Breast epithelium (tissue), 4 donors: ENCODE measurements at regions not wholly inside any gene's neighbourhood (a gene's known extent, or its start where the extent isn't known, plus 50 kb on each side); places are given as distances from the start of the nearest gene placed in this dataset.

Source experiments
- DNase-seq, 2 donors: peaks; one replicate each; pipeline ENCODE4 v3.0.0-alpha.2; 2019; ENCODE audit warnings: low spot score in 2 of 2
- H3K27ac ChIP-seq, 2 donors: fragments of 200-600 bp; sonication (generic) in 1 of 2; one replicate each; pipeline ENCODE4 v1.5.1; 2016 to 2019; ENCODE audit warnings: mild to moderate bottlenecking in 1 of 2
- H3K27me3 ChIP-seq, 2 donors: fragments of 200-600 bp; sonication (generic) in 1 of 2; one replicate each; pipeline versions ENCODE4 v1.5.1 to v1.6.0; 2017 to 2019; ENCODE audit warnings: control low read depth in 1 of 2, mild to moderate bottlenecking in 1 of 2
- H3K36me3 ChIP-seq: fragments of 200-600 bp; one replicate; pipeline ENCODE4 v1.5.1; 2019
- H3K4me1 ChIP-seq, 2 donors: fragments of 200-600 bp; sonication (generic); one replicate each; pipeline ENCODE4 v1.5.1; 2016 to 2019; ENCODE audit warnings: control low read depth in 1 of 2
- H3K4me3 ChIP-seq, 3 donors: fragments of 200-600 bp; sonication (generic); 1 replicate in 2 of 3; 2 replicates in 1 of 3; pipeline ENCODE4 v1.5.1; 2016 to 2019; ENCODE audit warnings: mild to moderate bottlenecking in 3 of 3, moderate library complexity in 2 of 3
- H3K9me3 ChIP-seq, 2 donors: fragments of 200-600 bp; sonication (generic) in 1 of 2; one replicate each; pipeline ENCODE4 v1.5.1; 2016 to 2019; ENCODE audit warnings: control low read depth in 1 of 2
- CTCF ChIP-seq, 3 donors: fragments of 450-650 bp; IDR thresholded peaks; one replicate each; pipeline ENCODE4 v1.5.1; 2016 to 2017; ENCODE audit warnings: antibody characterized with exemption in 3 of 3, mild to moderate bottlenecking in 3 of 3, moderate library complexity in 3 of 3
- POLR2A ChIP-seq: fragments of 450-650 bp; IDR thresholded peaks from one replicate; pipeline ENCODE4 v1.6.1; 2016; ENCODE audit warnings: antibody characterized with exemption, mild to moderate bottlenecking, moderate library complexity
- POLR2AphosphoS5 ChIP-seq, 3 donors: sonication (generic); formaldehyde crosslinking; IDR thresholded peaks; one replicate each; pipeline ENCODE4 v1.6.1; 2017; ENCODE audit warnings: antibody characterized with exemption in 3 of 3
- intact Hi-C: fragments of 100-400 bp; cut with DNase I; formaldehyde crosslinking; loops from one replicate; pipeline ENCODE4 v1.15.1; 2023; ENCODE audit warnings: low total_unique reads

- H3K4me1 ChIP-seq: no peaks in the 10 kb centered on the region
- peak overlapping the region in 1 of 2 donors; percentile 16 for H3K27ac ChIP-seq
- H3K9me3 ChIP-seq: no peaks in the 10 kb centered on the region
- no peak for DNase-seq
- H3K36me3 ChIP-seq: no peaks in the 10 kb centered on the region
- peaks cover 0 to 3% of the 10 kb centered on the region in 2 donors for H3K27me3 ChIP-seq
- no peak for TF ChIP-seq POLR2AphosphoS5 (IDR thresholded peaks at IDR 0.05)
- peak overlapping the region; percentile 64 to 76 (median 66) for H3K4me3 ChIP-seq
- intact Hi-C loops: no loop called here
Measured at GRCh38 chr4:71186566-71187403, 152.0 kb upstream of the SLC4A4 start.

- Histone ChIP-seq H3K27me3 (peaks cover 0 to 3% of the 10 kb centered on the region in 2 donors), H3K9me3 (no peaks in the 10 kb centered on the region), H3K27ac (peak overlapping the region in 1 of 2 donors; percentile 16), H3K36me3 (no peaks in the 10 kb centered on the region), H3K4me1 (no peaks in the 10 kb centered on the region), H3K4me3 (peak overlapping the region; percentile 64 to 76 (median 66))
- no peak for DNase-seq
- intact Hi-C loops: no loop called here
- TF ChIP-seq CTCF (IDR thresholded peaks at IDR 0.05) (no peak), POLR2AphosphoS5 (IDR thresholded peaks at IDR 0.05) (no peak), POLR2A (no peak)
Measured at GRCh38 chr4:71187404-71188155, 151.2 kb upstream of the SLC4A4 start.

DNA sequence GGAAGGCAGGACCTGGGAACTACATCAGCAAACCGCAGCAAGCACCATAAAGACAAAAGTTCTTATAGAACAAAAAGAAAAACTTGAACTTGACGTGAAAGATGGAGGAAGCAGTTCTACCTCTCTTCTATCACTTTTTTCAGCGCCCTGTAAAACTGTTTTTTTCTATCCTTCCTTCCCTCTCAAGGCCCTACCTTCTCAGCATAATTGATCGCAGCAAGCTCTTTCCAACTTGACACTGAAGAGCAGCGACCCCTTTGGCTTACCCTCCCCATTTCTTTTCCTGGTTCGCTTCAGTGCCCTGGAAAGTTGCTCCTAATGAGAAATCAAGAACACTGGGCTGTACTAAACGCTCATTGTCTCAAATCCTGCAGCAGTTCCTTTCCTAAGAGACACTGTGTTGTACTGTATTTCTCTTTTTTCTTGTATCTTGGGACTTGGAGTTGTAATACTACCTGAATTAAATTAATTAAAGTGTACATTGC is 150.6 kb upstream of the SLC4A4 start:
- intact Hi-C loops: no loop called here
- Histone ChIP-seq H3K27ac (no peak overlapping the region), H3K4me1 (no peaks in the 10 kb centered on the region), H3K9me3 (no peaks in the 10 kb centered on the region), H3K27me3 (peaks cover 0 to 3% of the 10 kb centered on the region in 2 donors), H3K4me3 (peak overlapping the region; percentile 64 to 76 (median 66)), H3K36me3 (no peaks in the 10 kb centered on the region)
- TF ChIP-seq POLR2A (no peak), POLR2AphosphoS5 (IDR thresholded peaks at IDR 0.05) (no peak), CTCF (IDR thresholded peaks at IDR 0.05) (no peak)
- no peak for DNase-seq

- no peak overlapping the region for H3K4me3 ChIP-seq
- DNase-seq: no peak
- no peaks in the 10 kb centered on the region for H3K36me3 ChIP-seq
- H3K27ac ChIP-seq: no peak overlapping the region
- peaks cover 0 to 3% of the 10 kb centered on the region in 2 donors for H3K27me3 ChIP-seq
- H3K9me3 ChIP-seq: no peaks in the 10 kb centered on the region
- no peaks in the 10 kb centered on the region for H3K4me1 ChIP-seq
- no peak for TF ChIP-seq POLR2AphosphoS5 (IDR thresholded peaks at IDR 0.05)
- TF ChIP-seq POLR2A: no peak
- TF ChIP-seq CTCF (IDR thresholded peaks at IDR 0.05): no peak
- intact Hi-C loops: no loop called here
Measured at GRCh38 chr4:71188951-71189350, 149.9 kb upstream of the SLC4A4 start.

- TF ChIP-seq CTCF (IDR thresholded peaks at IDR 0.05): no peak
- TF ChIP-seq POLR2A: no peak
- TF ChIP-seq POLR2AphosphoS5 (IDR thresholded peaks at IDR 0.05): no peak
- H3K4me3 ChIP-seq: no peak overlapping the region
- H3K9me3 ChIP-seq: no peaks in the 10 kb centered on the region
- no peak for DNase-seq
- no peaks in the 10 kb centered on the region for H3K4me1 ChIP-seq
- peaks cover 0 to 3% of the 10 kb centered on the region in 2 donors for H3K27me3 ChIP-seq
- H3K27ac ChIP-seq: no peak overlapping the region
- intact Hi-C loops: no loop called here
- no peaks in the 10 kb centered on the region for H3K36me3 ChIP-seq
Measured at GRCh38 chr4:71189471-71189870, 149.3 kb upstream of the SLC4A4 start.
